CD14-positive monocyte (primary cell): ENCODE measurements at regions not wholly inside any gene's neighbourhood (a gene's known extent, or its start where the extent isn't known, plus 50 kb on each side); places are given as distances from the start of the nearest gene placed in this dataset.

Experiments
- DNase-seq, 3 donors: peaks; one replicate each; pipeline ENCODE4 v3.0.0-alpha.2; 2011 to 2022
- H2AFZ ChIP-seq: 2 replicates; pipeline ENCODE4 v1.6.0; 2012; ENCODE audit warnings: mild to moderate bottlenecking, low read depth, low read length, inconsistent platforms; ENCODE audit not compliant: insufficient read depth, poor library complexity, severe bottlenecking
- H3K27ac ChIP-seq, 2 donors: 1 replicate in 1 of 2; 2 replicates in 1 of 2; pipeline ENCODE4 v1.5.1; 2012 to 2013; ENCODE audit warnings: low read length in 2 of 2, control low read depth in 1 of 2, inconsistent platforms in 1 of 2, low read depth in 1 of 2, mild to moderate bottlenecking in 1 of 2
- H3K27me3 ChIP-seq, 2 donors: one replicate each; pipeline versions ENCODE4 v1.6.0 to v1.6.1; 2011 to 2013; ENCODE audit warnings: low read length in 2 of 2; ENCODE audit not compliant: control insufficient read depth in 2 of 2, insufficient read depth in 2 of 2
- H3K36me3 ChIP-seq, 2 donors: replicated peaks in 1 of 2; 1 replicate in 1 of 2; 2 replicates in 1 of 2; pipeline versions ENCODE4 v1.5.1 to v1.6.1; 2012 to 2013; ENCODE audit warnings: low read length in 2 of 2, control low read depth in 1 of 2, inconsistent platforms in 1 of 2, mild to moderate bottlenecking in 1 of 2; ENCODE audit not compliant: insufficient read depth in 2 of 2, control insufficient read depth in 1 of 2
- H3K4me1 ChIP-seq, 2 donors: 1 replicate in 1 of 2; 2 replicates in 1 of 2; pipeline versions ENCODE4 v1.5.1 to v1.6.1; 2012 to 2013; ENCODE audit warnings: low read length in 2 of 2, control low read depth in 1 of 2, inconsistent platforms in 1 of 2, mild to moderate bottlenecking in 1 of 2, moderate library complexity in 1 of 2; ENCODE audit not compliant: insufficient read depth in 2 of 2, control insufficient read depth in 1 of 2
- H3K4me2 ChIP-seq: replicated peaks from 2 replicates; pipeline ENCODE3; 2012; ENCODE audit warnings: low read length, moderate library complexity, mild to moderate bottlenecking; ENCODE audit not compliant: poor library complexity, severe bottlenecking; ENCODE audit errors: extremely low read depth
- H3K4me3 ChIP-seq, 3 experiments: fragments of 200-600 bp in 1 of 3; sonication (generic) in 1 of 3; replicated peaks in 1 of 3; 1 replicate in 2 of 3; 2 replicates in 1 of 3; pipeline ENCODE4 v1.5.1; 2011 to 2013; ENCODE audit warnings: low read length in 3 of 3, mild to moderate bottlenecking in 3 of 3, control low read depth in 2 of 3, low read depth in 2 of 3, inconsistent platforms in 1 of 3, moderate library complexity in 1 of 3
- H3K79me2 ChIP-seq: 2 replicates; pipeline ENCODE4 v1.6.0; 2012; ENCODE audit warnings: mild to moderate bottlenecking, control low read depth, inconsistent platforms, low read length, moderate library complexity; ENCODE audit not compliant: insufficient read depth
- H3K9ac ChIP-seq: 2 replicates; pipeline ENCODE4 v1.6.0; 2017; ENCODE audit warnings: low read length, mild to moderate bottlenecking; ENCODE audit not compliant: insufficient read depth, poor library complexity, severe bottlenecking
- H3K9me3 ChIP-seq, 2 donors: replicated peaks in 1 of 2; 1 replicate in 1 of 2; 2 replicates in 1 of 2; pipeline versions ENCODE4 v1.5.1 to v1.6.1; 2012 to 2013; ENCODE audit warnings: low read length in 2 of 2, control low read depth in 1 of 2; ENCODE audit not compliant: control insufficient read depth in 1 of 2, insufficient read depth in 1 of 2
- H4K20me1 ChIP-seq: 2 replicates; pipeline ENCODE4 v1.6.0; 2012; ENCODE audit warnings: mild to moderate bottlenecking, low read length, control low read depth, moderate library complexity; ENCODE audit not compliant: insufficient read depth
- H3K27ac Mint-ChIP-seq, 7 donors: one replicate each; pipeline ENCODE4 v1.8.0; 2020; ENCODE audit warnings: mild to moderate bottlenecking in 7 of 7, mixed read lengths in 7 of 7, moderate library complexity in 6 of 7, inconsistent platforms in 2 of 7
- H3K27me3 Mint-ChIP-seq, 3 donors: one replicate each; pipeline ENCODE4 v1.8.0; 2021 to 2022; ENCODE audit warnings: low read depth in 3 of 3, mild to moderate bottlenecking in 3 of 3, mixed read lengths in 3 of 3, moderate library complexity in 3 of 3, inconsistent platforms in 1 of 3
- H3K36me3 Mint-ChIP-seq, 2 donors: one replicate each; pipeline ENCODE4 v1.8.0; 2020; ENCODE audit warnings: mixed read lengths in 2 of 2, inconsistent platforms in 1 of 2, mild to moderate bottlenecking in 1 of 2
- H3K4me1 Mint-ChIP-seq: one replicate; pipeline ENCODE4 v1.8.0; 2020; ENCODE audit warnings: mild to moderate bottlenecking, mixed read lengths
- H3K4me3 Mint-ChIP-seq, 2 donors: one replicate each; pipeline ENCODE4 v1.8.0; 2020; ENCODE audit warnings: mild to moderate bottlenecking in 2 of 2, mixed read lengths in 2 of 2, moderate library complexity in 1 of 2
- H3K9me3 Mint-ChIP-seq, 7 donors: one replicate each; pipeline ENCODE4 v1.8.0; 2020 to 2022; ENCODE audit warnings: mixed read lengths in 7 of 7, mild to moderate bottlenecking in 6 of 7, moderate library complexity in 6 of 7, inconsistent platforms in 2 of 7
- CTCF ChIP-seq: fragments of 200-600 bp; IDR thresholded peaks from one replicate; pipeline ENCODE4 v1.8.0; 2022; ENCODE audit warnings: antibody characterized with exemption, mild to moderate bottlenecking
- WGBS: methylation state at CpG from one replicate; pipeline ENCODE4 v1.1.5; 2013; ENCODE audit warnings: missing lambda C conversion rate; ENCODE audit not compliant: insufficient coverage; 5-methylcytosine and 5-hydroxymethylcytosine counted together
- intact Hi-C, 2 donors: fragments of 100-400 bp; cut with micrococcal nuclease; formaldehyde crosslinking; loops; one replicate each; pipeline versions ENCODE4 v1.15.0 to v1.15.1; 2023

- no CpG with 5 or more reads among the region's 2 CpGs for WGBS
- H3K79me2 ChIP-seq: no peaks in the 10 kb centered on the region
- no peak overlapping the region for H3K4me2 ChIP-seq
- H3K27ac Mint-ChIP-seq: peak overlapping the region in 1 of 7 donors; percentile 12
- H3K36me3 ChIP-seq: no peaks in the 10 kb centered on the region
- H3K4me1 Mint-ChIP-seq: peaks cover 49% of the 10 kb centered on the region
- no peaks in the 10 kb centered on the region for H4K20me1 ChIP-seq
- no peak overlapping the region for H3K27ac ChIP-seq
- TF ChIP-seq CTCF: no peak
- DNase-seq: no peak
- H3K9ac ChIP-seq: no peak overlapping the region
- H3K4me3 Mint-ChIP-seq: no peak overlapping the region
- peaks cover 0 to 2% of the 10 kb centered on the region in 2 donors for H3K36me3 Mint-ChIP-seq
- intact Hi-C loops: loop anchor here (5.0 to 10.0 kb wide), 3 partner anchors 38 to 86 kb away; no protein-coding TSS in a partner anchor
- peaks cover 34 to 36% of the 10 kb centered on the region in 2 donors for H3K4me1 ChIP-seq
- H3K27me3 ChIP-seq: no peaks in the 10 kb centered on the region
- H3K27me3 Mint-ChIP-seq: no peaks in the 10 kb centered on the region
- H3K4me3 ChIP-seq: no peak overlapping the region
- H3K9me3 Mint-ChIP-seq: no peaks in the 10 kb centered on the region
- H2AFZ ChIP-seq: no peak overlapping the region
- H3K9me3 ChIP-seq: no peaks in the 10 kb centered on the region
Observed at GRCh38 chr12:93180566-93180965, 197.2 kb upstream of the NUDT4 start.

DNA sequence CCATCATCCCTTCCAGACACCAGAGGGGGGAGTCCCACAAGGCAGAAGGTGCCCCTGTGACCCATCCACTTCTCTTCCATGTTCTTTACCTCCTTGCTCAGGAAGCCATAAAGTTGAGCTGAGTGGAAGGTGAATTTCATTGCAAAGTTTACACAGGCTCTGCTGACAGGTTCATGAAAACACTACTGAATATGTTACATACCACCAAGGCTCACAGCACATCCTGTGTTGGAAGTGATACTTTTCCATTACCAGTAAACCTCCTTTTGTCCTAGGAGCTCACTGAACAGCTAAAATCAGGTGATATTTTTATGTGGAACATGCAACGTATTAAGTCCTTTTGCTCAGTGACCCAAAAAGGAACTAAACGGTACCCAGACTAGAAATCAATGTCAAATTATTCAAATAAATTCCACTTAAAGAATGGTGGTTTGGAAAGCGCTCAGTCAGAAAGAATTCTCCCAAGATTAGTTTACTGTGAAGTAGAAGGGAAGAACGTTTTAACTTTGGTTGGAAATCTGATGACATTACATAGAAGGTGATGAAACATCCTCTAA, 196.2 kb upstream of the NUDT4 start:
- Mint-ChIP-seq H3K36me3 (peaks cover 0 to 2% of the 10 kb centered on the region in 2 donors), H3K27me3 (no peaks in the 10 kb centered on the region), H3K9me3 (no peaks in the 10 kb centered on the region), H3K27ac (peak overlapping the region in 1 of 7 donors; percentile 46), H3K4me1 (peaks cover 49% of the 10 kb centered on the region), H3K4me3 (no peak overlapping the region)
- no peak for TF ChIP-seq CTCF
- Histone ChIP-seq H3K27me3 (no peaks in the 10 kb centered on the region), H4K20me1 (no peaks in the 10 kb centered on the region), H3K36me3 (no peaks in the 10 kb centered on the region), H2AFZ (peak overlapping the region; percentile 30), H3K4me2 (no peak overlapping the region), H3K4me1 (peaks cover 34 to 39% of the 10 kb centered on the region in 2 donors), H3K4me3 (no peak overlapping the region), H3K9ac (no peak overlapping the region), H3K27ac (no peak overlapping the region), H3K79me2 (no peaks in the 10 kb centered on the region), H3K9me3 (no peaks in the 10 kb centered on the region)
- DNase-seq: no peak
- WGBS: no CpG with 5 or more reads among the region's 4 CpGs
- intact Hi-C loops: loop anchor here (5.0 to 10.0 kb wide), 3 partner anchors 39 to 87 kb away; no protein-coding TSS in a partner anchor
